GM19043 (cell line): ENCODE measurements at regions not wholly inside any gene's neighbourhood (a gene's known extent, or its start where the extent isn't known, plus 50 kb on each side); places are given as distances from the start of the nearest gene placed in this dataset.

Experiments
- ATAC-seq: cut with Tn5 transposase; IDR thresholded peaks from one replicate; pipeline ENCODE4 v1.9.1; 2021; ENCODE audit warnings: low read depth; ENCODE audit not compliant: unreplicated experiment

- ATAC-seq: no peak
Observed at GRCh38 chr5:124341066-124341858, 405.2 kb downstream of the ZNF608 start.

GRCh38 chr5:124337996-124338395 is 408.4 kb downstream of the ZNF608 start:
- no peak for ATAC-seq

- ATAC-seq: no peak
Observed at GRCh38 chr5:124333298-124333979, 413.0 kb downstream of the ZNF608 start.

GRCh38 chr5:124332273-124332672 is 414.2 kb downstream of the ZNF608 start:
- ATAC-seq: no peak

GRCh38 chr5:124330595-124331220 is 415.7 kb downstream of the ZNF608 start:
- ATAC-seq: no peak

- no peak for ATAC-seq
Observed at GRCh38 chr5:124328201-124328600, 418.2 kb downstream of the ZNF608 start.

- no peak for ATAC-seq
Observed at GRCh38 chr5:124318661-124319060, 427.8 kb downstream of the ZNF608 start.

- no peak for ATAC-seq
Observed at GRCh38 chr5:124317451-124317850, 429.0 kb downstream of the ZNF608 start.

- ATAC-seq: no peak
Observed at GRCh38 chr5:124315741-124316415, 430.6 kb downstream of the ZNF608 start.

- no peak for ATAC-seq
Observed at GRCh38 chr5:124310453-124310852, 436.0 kb downstream of the ZNF608 start.

- ATAC-seq: no peak
Observed at GRCh38 chr5:124309241-124309980, 437.0 kb downstream of the ZNF608 start.

GRCh38 chr5:124303366-124303765 is 443.1 kb downstream of the ZNF608 start:
- no peak for ATAC-seq

- ATAC-seq: no peak
Observed at GRCh38 chr5:124302533-124302932, 443.9 kb downstream of the ZNF608 start.

- ATAC-seq: no peak
Observed at GRCh38 chr5:124301850-124302249, 444.6 kb downstream of the ZNF608 start.

- ATAC-seq: no peak
Observed at GRCh38 chr5:124300815-124301621, 445.4 kb downstream of the ZNF608 start.

GRCh38 chr5:124297826-124298225 is 448.6 kb downstream of the ZNF608 start:
- no peak for ATAC-seq

GRCh38 chr5:124292322-124292855 is 454.1 kb downstream of the ZNF608 start:
- no peak for ATAC-seq

GRCh38 chr5:124289641-124290311 is 456.7 kb downstream of the ZNF608 start:
- ATAC-seq: no peak

GRCh38 chr5:124289130-124289529 is 457.3 kb downstream of the ZNF608 start:
- no peak for ATAC-seq
